Keratinocyte (primary cell): ENCODE measurements at regions not wholly inside any gene's neighbourhood (a gene's known extent, or its start where the extent isn't known, plus 50 kb on each side); places are given as distances from the start of the nearest gene placed in this dataset.
"Not testable (repeated sequence)": the region's sequence is repeated elsewhere in the genome, so short reads cannot be mapped to it uniquely, and the experiment has no call there.

Source experiments
- DNase-seq: peaks from one replicate; pipeline ENCODE4 v3.0.0-alpha.2; 2011; ENCODE audit warnings: low read depth, missing footprints, low spot score
- FAIRE-seq: peaks from 2 replicates; lab custom pipeline; 2011; peaks lifted over from hg19 to GRCh38; lab: Jason Lieb, UNC
- H2AFZ ChIP-seq: 2 replicates; pipeline ENCODE4 v1.6.0; 2012; ENCODE audit warnings: low read length, control low read depth, inconsistent platforms; ENCODE audit not compliant: control insufficient read depth
- H3K27ac ChIP-seq: 2 replicates; pipeline ENCODE4 v1.5.1; 2011; ENCODE audit warnings: low read length; ENCODE audit not compliant: control insufficient read depth, insufficient read depth
- H3K27me3 ChIP-seq: 3 replicates; pipeline ENCODE4 v1.6.0; 2011; ENCODE audit warnings: low read length; ENCODE audit not compliant: control insufficient read depth, insufficient read depth; ENCODE audit errors: extremely low read depth
- H3K36me3 ChIP-seq, 2 experiments: 2 replicates in 1 of 2; 3 replicates in 1 of 2; pipeline ENCODE4 v1.5.1; 2011; ENCODE audit warnings: low read length in 2 of 2, mild to moderate bottlenecking in 1 of 2; ENCODE audit not compliant: control insufficient read depth in 2 of 2, insufficient read depth in 2 of 2; ENCODE audit errors: extremely low read depth in 1 of 2
- H3K4me1 ChIP-seq: 3 replicates; pipeline ENCODE4 v1.5.1; 2011; ENCODE audit warnings: low read length; ENCODE audit not compliant: control insufficient read depth, insufficient read depth; ENCODE audit errors: extremely low read depth
- H3K4me2 ChIP-seq: 3 replicates; pipeline ENCODE4 v1.6.0; 2011; ENCODE audit warnings: low read depth, low read length; ENCODE audit not compliant: control insufficient read depth, insufficient read depth; ENCODE audit errors: extremely low read depth
- H3K4me3 ChIP-seq, 3 experiments: fragments of 200-600 bp in 1 of 3; sonication (generic) in 1 of 3; 2 replicates in 2 of 3; 3 replicates in 1 of 3; pipeline ENCODE4 v1.5.1; 2011 to 2016; ENCODE audit warnings: low read length in 3 of 3, mild to moderate bottlenecking in 3 of 3, control low read depth in 2 of 3, inconsistent platforms in 1 of 3, low read depth in 1 of 3, mixed read lengths in 1 of 3, mixed run types in 1 of 3, moderate library complexity in 1 of 3; ENCODE audit not compliant: control insufficient read depth in 2 of 3, insufficient read depth in 2 of 3; ENCODE audit errors: extremely low read depth in 1 of 3
- H3K79me2 ChIP-seq: 2 replicates; pipeline ENCODE4 v1.6.0; 2012; ENCODE audit warnings: low read length; ENCODE audit not compliant: control insufficient read depth, insufficient read depth
- H3K9ac ChIP-seq: 3 replicates; pipeline ENCODE4 v1.6.0; 2011; ENCODE audit warnings: low read length; ENCODE audit not compliant: control insufficient read depth, insufficient read depth; ENCODE audit errors: extremely low read depth
- H3K9me1 ChIP-seq: 3 replicates; pipeline ENCODE4 v1.6.0; 2011; ENCODE audit warnings: low read length; ENCODE audit not compliant: control insufficient read depth, insufficient read depth; ENCODE audit errors: extremely low read depth
- H3K9me3 ChIP-seq: 2 replicates; pipeline ENCODE4 v1.5.1; 2012; ENCODE audit warnings: low read depth, low read length; ENCODE audit not compliant: control insufficient read depth
- H4K20me1 ChIP-seq: 3 replicates; pipeline ENCODE4 v1.6.0; 2011; ENCODE audit warnings: low read length; ENCODE audit not compliant: control insufficient read depth, insufficient read depth; ENCODE audit errors: extremely low read depth
- EZH2 ChIP-seq: IDR thresholded peaks from one replicate; pipeline ENCODE4 v1.6.1; 2012; ENCODE audit warnings: inconsistent platforms, mild to moderate bottlenecking, low read length, moderate library complexity
- dilution Hi-C: fragments of 300-500 bp; cut with MboI; formaldehyde crosslinking; loops from one replicate; pipeline ENCODE4 v1.7.0; 2020; ENCODE audit warnings: low sequenced_read_pairs; ENCODE audit not compliant: extremely low pct_ligation_motif_present
- TF ChIP-seq, protein P1 (sequence below), 3 experiments: IDR thresholded peaks in 1 of 3; conservative IDR thresholded peaks in 1 of 3; optimal IDR thresholded peaks in 1 of 3; 2 replicates in 2 of 3; 3 replicates in 1 of 3; pipeline versions ENCODE3 to v1.5.1; 2011; ENCODE audit warnings: low read length in 3 of 3, mild to moderate bottlenecking in 3 of 3, moderate library complexity in 2 of 3, control low read depth in 1 of 3, inconsistent platforms in 1 of 3; ENCODE audit not compliant: insufficient read depth in 2 of 3; ENCODE audit errors: extremely low read depth in 1 of 3

DNA sequence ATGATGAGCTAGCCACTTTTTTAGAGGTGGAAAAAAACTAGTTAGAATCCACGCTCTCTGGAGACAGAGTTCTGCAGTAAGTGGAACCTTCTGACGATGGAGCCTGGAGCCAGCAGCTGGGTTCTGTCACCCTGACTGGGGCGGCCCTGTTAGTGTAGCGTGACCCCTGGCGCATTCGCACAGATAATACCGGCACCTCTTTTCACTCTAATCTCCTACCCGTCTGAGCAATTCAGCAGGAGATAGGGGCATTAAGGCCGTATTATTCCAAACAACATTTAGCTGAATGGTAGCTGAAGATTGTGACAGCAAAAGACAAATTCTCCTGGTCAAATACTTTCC lies 292.6 kb downstream of the FBXO8 start:
- no peak overlapping the region for H2AFZ ChIP-seq

DNA sequence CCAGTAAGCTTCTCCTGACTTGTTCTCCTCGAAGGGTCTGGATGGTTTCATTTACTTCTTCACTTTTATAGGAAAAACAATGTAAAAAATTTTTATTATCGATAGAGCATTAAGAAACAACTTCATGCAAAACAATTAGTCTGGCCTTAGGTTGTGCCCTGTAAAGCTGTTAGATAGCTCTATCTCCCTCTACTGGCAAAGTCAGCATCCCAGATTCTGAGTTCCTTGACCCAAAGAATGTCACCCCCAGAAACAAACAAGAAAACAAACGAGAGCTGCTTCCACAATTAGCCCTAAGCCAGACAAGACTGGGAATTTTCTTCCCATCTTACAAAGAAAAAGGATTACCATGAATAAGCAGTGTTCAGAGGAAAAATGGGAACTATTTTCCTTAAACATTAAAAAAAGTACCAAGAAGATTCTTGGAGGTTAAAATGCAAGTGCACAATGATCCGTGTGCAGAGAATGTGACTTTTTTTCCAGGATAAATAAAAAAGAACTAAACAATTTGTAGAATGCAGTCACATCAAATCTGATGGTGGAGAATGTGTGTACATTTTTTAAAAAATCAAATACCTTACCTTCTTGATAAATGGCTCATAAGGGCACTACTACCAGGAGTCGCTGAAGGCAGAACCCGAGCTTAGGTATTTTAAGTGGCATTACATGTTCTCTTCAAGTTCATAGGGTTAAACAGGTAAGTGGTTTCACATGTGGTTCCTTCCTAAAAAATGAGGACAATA lies 293.2 kb downstream of the FBXO8 start:
- H3K4me2 ChIP-seq: no peak overlapping the region
- no peaks in the 10 kb centered on the region for H3K79me2 ChIP-seq
- no peaks in the 10 kb centered on the region for H3K27me3 ChIP-seq
- H3K9me1 ChIP-seq: no peaks in the 10 kb centered on the region
- no peaks in the 10 kb centered on the region for H3K4me1 ChIP-seq
- no peak for TF ChIP-seq EZH2
- TF ChIP-seq, protein P1, sequence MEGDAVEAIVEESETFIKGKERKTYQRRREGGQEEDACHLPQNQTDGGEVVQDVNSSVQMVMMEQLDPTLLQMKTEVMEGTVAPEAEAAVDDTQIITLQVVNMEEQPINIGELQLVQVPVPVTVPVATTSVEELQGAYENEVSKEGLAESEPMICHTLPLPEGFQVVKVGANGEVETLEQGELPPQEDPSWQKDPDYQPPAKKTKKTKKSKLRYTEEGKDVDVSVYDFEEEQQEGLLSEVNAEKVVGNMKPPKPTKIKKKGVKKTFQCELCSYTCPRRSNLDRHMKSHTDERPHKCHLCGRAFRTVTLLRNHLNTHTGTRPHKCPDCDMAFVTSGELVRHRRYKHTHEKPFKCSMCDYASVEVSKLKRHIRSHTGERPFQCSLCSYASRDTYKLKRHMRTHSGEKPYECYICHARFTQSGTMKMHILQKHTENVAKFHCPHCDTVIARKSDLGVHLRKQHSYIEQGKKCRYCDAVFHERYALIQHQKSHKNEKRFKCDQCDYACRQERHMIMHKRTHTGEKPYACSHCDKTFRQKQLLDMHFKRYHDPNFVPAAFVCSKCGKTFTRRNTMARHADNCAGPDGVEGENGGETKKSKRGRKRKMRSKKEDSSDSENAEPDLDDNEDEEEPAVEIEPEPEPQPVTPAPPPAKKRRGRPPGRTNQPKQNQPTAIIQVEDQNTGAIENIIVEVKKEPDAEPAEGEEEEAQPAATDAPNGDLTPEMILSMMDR (optimal IDR thresholded peaks at IDR 0.05 in 1 of 3, IDR thresholded peaks at IDR 0.05 in 1 of 3, conservative IDR thresholded peaks at IDR 0.05 in 1 of 3; ENCODE audit: extremely low read depth in 1 of 3, insufficient read depth in 2 of 3, low read length in 3 of 3): peak in 1 of 3 experiments; percentile 44
- H2AFZ ChIP-seq: no peak overlapping the region
- no peaks in the 10 kb centered on the region for H3K36me3 ChIP-seq
- H4K20me1 ChIP-seq: no peaks in the 10 kb centered on the region
- no peak for DNase-seq
- H3K27ac ChIP-seq: no peak overlapping the region
- dilution Hi-C loops: no loop called here
- no peak overlapping the region for H3K4me3 ChIP-seq
- no peak for FAIRE-seq
- no peak overlapping the region for H3K9ac ChIP-seq
- H3K9me3 ChIP-seq: no peaks in the 10 kb centered on the region

More for the DNA sequence above, 292.6 kb downstream of the FBXO8 start:
- Histone ChIP-seq H3K79me2 (no peaks in the 10 kb centered on the region), H3K9me1 (no peaks in the 10 kb centered on the region), H3K4me1 (no peaks in the 10 kb centered on the region), H3K4me2 (no peak overlapping the region), H3K27me3 (no peaks in the 10 kb centered on the region), H4K20me1 (no peaks in the 10 kb centered on the region), H3K4me3 (no peak overlapping the region), H3K9ac (no peak overlapping the region), H3K36me3 (no peaks in the 10 kb centered on the region), H3K27ac (no peak overlapping the region), H3K9me3 (no peaks in the 10 kb centered on the region)
- dilution Hi-C loops: no loop called here
- no peak for TF ChIP-seq EZH2
- TF ChIP-seq, protein P1 (optimal IDR thresholded peaks at IDR 0.05 in 1 of 3, IDR thresholded peaks at IDR 0.05 in 1 of 3, conservative IDR thresholded peaks at IDR 0.05 in 1 of 3; ENCODE audit: extremely low read depth in 1 of 3, insufficient read depth in 2 of 3, low read length in 3 of 3): no peak
- FAIRE-seq (no peak), DNase-seq (no peak)

DNA sequence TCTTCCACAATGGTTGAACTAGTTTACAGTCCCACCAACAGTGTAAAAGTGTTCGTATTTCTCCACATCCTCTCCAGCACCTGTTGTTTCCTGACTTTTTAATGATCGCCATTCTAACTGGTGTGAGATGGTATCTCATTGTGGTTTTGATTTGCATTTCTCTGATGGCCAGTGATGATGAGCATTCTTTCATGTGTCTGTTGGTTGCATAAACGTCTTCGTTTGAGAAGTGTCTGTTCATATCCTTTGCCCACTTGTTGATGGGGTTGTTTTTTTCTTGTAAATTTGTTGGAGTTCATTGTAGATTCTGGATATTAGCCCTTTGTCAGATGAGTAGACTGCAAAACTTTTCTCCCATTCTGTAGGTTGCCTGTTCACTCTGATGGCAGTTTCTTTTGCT lies 319.9 kb downstream of the FBXO8 start:
- H3K4me2 ChIP-seq, H3K9me1 ChIP-seq, H3K27ac ChIP-seq, dilution Hi-C loops, H3K9me3 ChIP-seq, H3K36me3 ChIP-seq, H3K79me2 ChIP-seq, H3K27me3 ChIP-seq, H3K9ac ChIP-seq, FAIRE-seq, DNase-seq, H4K20me1 ChIP-seq, H3K4me1 ChIP-seq, H2AFZ ChIP-seq, H3K4me3 ChIP-seq: not testable (repeated sequence)
